ENCODE measurements at regions not wholly inside any gene's neighbourhood (a gene's known extent, or its start where the extent isn't known, plus 50 kb on each side); places are given as distances from the start of the nearest gene placed in this dataset.

GRCh38 chr11:71150859-71151258 lies 101.5 kb downstream of the SHANK2 start:
- DNase-seq (no peak), ATAC-seq (no peak)
- Histone ChIP-seq H3K36me3 (ENCODE audit: low read depth) (no peaks in the 10 kb centered on the region), H3K9me3 (no peaks in the 10 kb centered on the region), H3K4me3 (no peak overlapping the region), H3K4me1 (ENCODE audit: low read depth) (no peaks in the 10 kb centered on the region)
- TF ChIP-seq CTCF (IDR thresholded peaks at IDR 0.05), result no peak
- intact Hi-C loops (cut with DNase I, micrococcal nuclease), result no loop called here

DNA sequence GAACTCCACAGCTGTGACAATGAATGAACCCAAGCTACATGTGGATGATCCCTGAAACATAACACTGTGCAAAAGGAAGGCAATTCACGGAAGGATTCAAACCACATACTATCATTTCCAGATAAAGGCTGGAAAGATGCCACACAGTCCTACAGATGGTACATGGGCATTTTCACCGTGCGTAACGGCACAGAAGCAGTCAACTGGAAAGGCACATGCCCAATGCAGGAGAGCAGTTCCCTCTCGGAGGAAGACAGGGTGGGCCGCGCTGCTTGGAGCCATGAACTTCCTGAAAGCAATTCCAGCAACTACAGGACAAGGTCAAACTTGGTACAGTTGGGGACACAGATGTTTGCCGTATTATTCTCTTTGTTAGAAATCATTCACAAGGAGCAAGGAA lies 103.7 kb downstream of the SHANK2 start:
- Histone ChIP-seq H3K4me3 (no peak overlapping the region), H3K4me1 (ENCODE audit: low read depth) (no peaks in the 10 kb centered on the region), H3K9me3 (no peaks in the 10 kb centered on the region), H3K36me3 (ENCODE audit: low read depth) (no peaks in the 10 kb centered on the region)
- TF ChIP-seq CTCF (IDR thresholded peaks at IDR 0.05), result no peak
- intact Hi-C loops (cut with DNase I, micrococcal nuclease), result no loop called here
- no peak for ATAC-seq
- DNase-seq, result no peak

DNA sequence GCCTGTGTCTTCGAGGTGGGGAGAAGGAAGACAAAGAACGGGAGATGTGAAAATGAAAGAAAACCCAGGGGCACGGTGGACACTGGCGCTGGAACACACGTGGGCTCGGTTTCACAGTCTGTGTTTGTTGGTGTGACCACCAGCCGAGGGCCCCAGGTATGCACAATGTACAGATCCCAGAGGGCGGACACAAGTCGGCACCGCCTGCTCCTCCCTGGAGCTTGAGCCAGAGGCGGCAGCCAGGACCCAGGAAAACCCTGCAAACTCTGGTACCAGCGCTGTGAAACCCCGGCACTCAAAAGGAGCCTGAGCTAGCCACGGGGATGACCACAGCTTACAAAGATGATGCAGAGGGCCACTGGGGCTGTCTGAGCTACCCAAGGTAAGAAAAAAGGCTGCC lies 105.0 kb downstream of the SHANK2 start:
- DNase-seq, result no peak
- no peaks in the 10 kb centered on the region for H3K4me1 ChIP-seq (ENCODE audit: low read depth)
- no peak overlapping the region for H3K4me3 ChIP-seq
- no peak for TF ChIP-seq CTCF (IDR thresholded peaks at IDR 0.05)
- intact Hi-C loops (cut with DNase I, micrococcal nuclease), result no loop called here
- no peaks in the 10 kb centered on the region for H3K9me3 ChIP-seq
- H3K36me3 ChIP-seq (ENCODE audit: low read depth), result no peaks in the 10 kb centered on the region
- ATAC-seq, result no peak

- no peaks in the 10 kb centered on the region for H3K4me1 ChIP-seq (ENCODE audit: low read depth)
- intact Hi-C loops (cut with DNase I, micrococcal nuclease), result no loop called here
- H3K36me3 ChIP-seq (ENCODE audit: low read depth), result no peaks in the 10 kb centered on the region
- TF ChIP-seq CTCF (IDR thresholded peaks at IDR 0.05), result no peak
- no peak overlapping the region for H3K4me3 ChIP-seq
- DNase-seq (no peak), ATAC-seq (no peak)
- H3K9me3 ChIP-seq, result no peaks in the 10 kb centered on the region
Measured at GRCh38 chr11:71146846-71147245, 105.5 kb downstream of the SHANK2 start.

DNA sequence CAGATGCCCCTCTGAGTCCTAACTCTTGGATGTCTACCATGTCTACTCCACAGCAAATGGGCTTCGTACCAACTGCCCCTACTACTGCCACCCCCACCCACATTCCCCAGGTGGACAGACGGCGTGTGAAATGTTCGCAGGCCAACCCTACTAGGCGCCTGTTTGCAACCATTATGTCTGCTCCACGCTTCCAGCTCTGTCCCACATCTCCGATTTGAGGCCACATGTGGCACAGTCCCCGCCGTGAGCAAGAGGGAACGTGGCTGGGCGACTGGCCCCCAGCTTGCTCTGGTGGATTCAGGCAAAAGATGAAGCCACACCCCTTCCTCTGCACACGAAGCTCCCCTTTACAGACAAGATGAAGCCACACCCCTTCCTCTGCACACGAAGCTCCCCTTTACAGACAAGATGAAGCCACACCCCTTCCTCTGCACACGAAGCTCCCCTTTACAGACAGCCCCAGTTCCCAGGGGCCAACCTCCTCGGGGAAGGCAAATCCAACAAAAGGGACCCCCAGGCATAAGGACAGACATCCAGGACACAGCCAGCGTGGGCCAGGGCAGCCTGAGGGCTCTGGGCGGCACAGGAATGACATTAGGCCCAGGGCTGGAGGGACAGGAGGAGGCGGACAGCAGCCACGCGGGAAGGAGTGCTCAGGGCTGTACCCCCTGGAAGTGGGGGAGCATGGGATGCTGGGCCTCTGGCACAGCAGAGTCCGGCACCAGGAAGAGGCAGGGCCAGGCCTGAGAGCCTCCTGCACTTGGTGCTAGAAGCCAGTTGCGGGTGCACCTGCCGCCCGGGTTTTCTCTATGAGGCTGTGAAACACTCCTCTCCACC lies 106.2 kb downstream of the SHANK2 start:
- TF ChIP-seq CTCF (IDR thresholded peaks at IDR 0.05), result no peak
- no peak for DNase-seq
- Histone ChIP-seq H3K4me1 (ENCODE audit: low read depth) (no peaks in the 10 kb centered on the region), H3K4me3 (no peak overlapping the region), H3K36me3 (ENCODE audit: low read depth) (no peaks in the 10 kb centered on the region), H3K9me3 (no peaks in the 10 kb centered on the region)
- ATAC-seq, result no peak
- intact Hi-C loops (cut with DNase I, micrococcal nuclease), result no loop called here

Measured in mucosa of descending colon (tissue), 3 donors.